HEK293T (cell line): ENCODE measurements at regions not wholly inside any gene's neighbourhood (a gene's known extent, or its start where the extent isn't known, plus 50 kb on each side); places are given as distances from the start of the nearest gene placed in this dataset.

Experiments used
- ARNT ChIP-seq: fragments of 450-650 bp; IDR thresholded peaks from 2 replicates; pipeline ENCODE4 v1.6.1; 2017; ENCODE audit warnings: mild to moderate bottlenecking
- BHLHE40 ChIP-seq: fragments of 450-650 bp; IDR thresholded peaks from 2 replicates; pipeline ENCODE4 v1.6.1; 2016; ENCODE audit warnings: mild to moderate bottlenecking, moderate library complexity, borderline replicate concordance
- ELF4 ChIP-seq: fragments of 450-650 bp; IDR thresholded peaks from 2 replicates; pipeline ENCODE4 v1.6.1; 2017; ENCODE audit warnings: antibody characterized with exemption
- FOXA1 ChIP-seq: fragments of 450-650 bp; IDR thresholded peaks from 2 replicates; pipeline ENCODE4 v1.6.1; 2016; ENCODE audit warnings: mild to moderate bottlenecking
- FOXM1 ChIP-seq: fragments of 450-650 bp; IDR thresholded peaks from 2 replicates; pipeline ENCODE4 v1.6.1; 2017; ENCODE audit warnings: mild to moderate bottlenecking, borderline replicate concordance
- HDGF ChIP-seq: fragments of 450-650 bp; IDR thresholded peaks from 2 replicates; pipeline ENCODE4 v1.6.1; 2017; ENCODE audit warnings: antibody characterized with exemption, borderline replicate concordance
- L3MBTL2 ChIP-seq: fragments of 450-650 bp; conservative IDR thresholded peaks from 2 replicates; pipeline ENCODE4 v1.6.1; 2016; ENCODE audit warnings: mild to moderate bottlenecking
- SP1 ChIP-seq: fragments of 450-650 bp; IDR thresholded peaks from 2 replicates; pipeline ENCODE4 v1.6.1; 2017
- SUZ12 ChIP-seq: fragments of 450-650 bp; IDR thresholded peaks from 2 replicates; pipeline ENCODE4 v1.6.1; 2016; ENCODE audit warnings: mild to moderate bottlenecking
- TARDBP ChIP-seq: fragments of 450-650 bp; IDR thresholded peaks from 2 replicates; pipeline ENCODE4 v1.6.1; 2016
- ZNF384 ChIP-seq: fragments of 450-650 bp; IDR thresholded peaks from 2 replicates; pipeline ENCODE4 v1.6.1; 2016
- TF ChIP-seq, protein P1 (sequence below): fragments of 450-650 bp; IDR thresholded peaks from 2 replicates; pipeline ENCODE4 v1.6.1; 2016

DNA sequence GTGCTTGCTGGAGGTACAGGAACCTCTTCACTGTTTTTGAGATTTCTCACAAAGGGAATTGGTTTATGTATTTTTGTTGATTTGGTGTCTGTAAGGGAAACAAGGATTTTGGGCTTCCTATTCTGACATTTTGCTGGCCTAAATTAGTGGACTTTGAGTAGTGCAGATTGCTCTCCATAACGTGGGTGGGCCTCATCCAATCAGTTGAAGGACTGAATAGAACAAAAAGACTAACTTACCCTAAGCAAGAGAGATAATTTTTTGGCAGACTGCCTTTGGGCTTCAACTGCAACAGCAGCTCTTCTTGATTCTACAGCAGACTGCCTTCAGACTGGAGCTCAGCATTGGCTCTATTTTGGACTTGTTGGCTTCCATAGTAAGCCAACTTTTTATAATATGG, 93.2 kb downstream of the MSX2 start:
- no peak for TF ChIP-seq BHLHE40
- TF ChIP-seq SUZ12: no peak
- TF ChIP-seq, protein P1, sequence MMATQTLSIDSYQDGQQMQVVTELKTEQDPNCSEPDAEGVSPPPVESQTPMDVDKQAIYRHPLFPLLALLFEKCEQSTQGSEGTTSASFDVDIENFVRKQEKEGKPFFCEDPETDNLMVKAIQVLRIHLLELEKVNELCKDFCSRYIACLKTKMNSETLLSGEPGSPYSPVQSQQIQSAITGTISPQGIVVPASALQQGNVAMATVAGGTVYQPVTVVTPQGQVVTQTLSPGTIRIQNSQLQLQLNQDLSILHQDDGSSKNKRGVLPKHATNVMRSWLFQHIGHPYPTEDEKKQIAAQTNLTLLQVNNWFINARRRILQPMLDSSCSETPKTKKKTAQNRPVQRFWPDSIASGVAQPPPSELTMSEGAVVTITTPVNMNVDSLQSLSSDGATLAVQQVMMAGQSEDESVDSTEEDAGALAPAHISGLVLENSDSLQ: no peak
- TF ChIP-seq ZNF384: no peak
- TF ChIP-seq FOXA1: no peak
- TF ChIP-seq HDGF: no peak
- TF ChIP-seq FOXM1: no peak
- TF ChIP-seq ARNT: no peak
- no peak for TF ChIP-seq TARDBP
- TF ChIP-seq SP1: no peak
- no peak for TF ChIP-seq L3MBTL2
- TF ChIP-seq ELF4: no peak
